ENCODE measurements at regions not wholly inside any gene's neighbourhood (a gene's known extent, or its start where the extent isn't known, plus 50 kb on each side); places are given as distances from the start of the nearest gene placed in this dataset.

- dilution Hi-C loops (cut with HindIII; ENCODE audit: low sequenced_read_pairs, unreplicated experiment) (no loop called here), intact Hi-C loops (cut with micrococcal nuclease) (no loop called here), in situ Hi-C loops (cut with MboI; ENCODE audit: low sequenced_read_pairs) (no loop called here)
- Histone ChIP-seq H3K56ac (ENCODE audit: extremely low read depth, insufficient read depth, low read length) (no peak overlapping the region), H3K27ac (ENCODE audit: insufficient read depth, low read length) (no peak overlapping the region), H3K36me3 (ENCODE audit: control insufficient read depth, insufficient read depth, low read length) (no peaks in the 10 kb centered on the region), H2BK15ac (ENCODE audit: low read depth, low read length) (no peak overlapping the region), H3K27me3 (ENCODE audit: control insufficient read depth, insufficient read depth, low read length) (no peaks in the 10 kb centered on the region), H3K23ac (ENCODE audit: low read depth, low read length) (no peak overlapping the region), H2BK120ac (ENCODE audit: low read depth, low read length) (peak overlapping the region; percentile 59), H3K4me3 (ENCODE audit: insufficient read depth, low read depth, low read length) (no peak overlapping the region), H3K9me1 (ENCODE audit: insufficient read depth, low read length) (no peaks in the 10 kb centered on the region), H3K18ac (ENCODE audit: low read depth, low read length) (no peak overlapping the region), H4K8ac (ENCODE audit: low read depth in 2 of 2, low read length in 2 of 2) (peak overlapping the region in 1 of 2 experiments; percentile 56; a peak in 1 of 4 replicates), H3K9me3 (ENCODE audit: control insufficient read depth, insufficient read depth, low read length) (peaks cover 2% of the 10 kb centered on the region; the same call in 1 of the 2 replicates), H4K5ac (ENCODE audit: low read depth, low read length) (no peak overlapping the region), H4K20me1 (ENCODE audit: insufficient read depth, low read length) (no peaks in the 10 kb centered on the region), H2BK20ac (ENCODE audit: low read depth, low read length) (peak overlapping the region; percentile 73; the same call in 1 of the 2 replicates), H3K4me2 (ENCODE audit: low read depth, low read length) (no peak overlapping the region), H4K91ac (ENCODE audit: insufficient read depth, low read depth, low read length) (no peak overlapping the region), H2AFZ (replicated peaks; ENCODE audit: low read length, poor library complexity) (peak overlapping the region; percentile 72), H3K14ac (replicated peaks; ENCODE audit: low read depth, low read length) (peak overlapping the region; percentile 66; the same call in 1 of the 2 replicates), H3K79me1 (ENCODE audit: low read depth in 1 of 2, low read length in 2 of 2) (no peaks in the 10 kb centered on the region), H2AK5ac (ENCODE audit: low read depth, low read length) (no peak overlapping the region), H2BK5ac (ENCODE audit: low read depth, low read length, poor library complexity, severe bottlenecking) (no peak overlapping the region), H3K9ac (ENCODE audit: low read depth, low read length) (no peak overlapping the region), H3K4ac (ENCODE audit: low read depth, low read length) (no peak overlapping the region), H3K4me1 (ENCODE audit: control insufficient read depth, insufficient read depth, low read length) (0 out of 2 replicates have a peak, but pooled peaks cover 2% of the 10 kb centered on the region), H2AK9ac (replicated peaks; ENCODE audit: low read depth, low read length, poor library complexity) (no peak overlapping the region)
- ATAC-seq (ENCODE audit: low read depth), result no peak
- no TSS peak for BruUV-seq (replicated peaks)
- ChIA-PET CTCF (no interaction called here), POLR2A (ENCODE audit: unreplicated experiment) (no interaction called here)
- DNase-seq, result peak; percentile 15
- TF ChIP-seq RFX5 (IDR thresholded peaks at IDR 0.05; ENCODE audit: low read depth, low read length), result no peak
- no CpG with 5 or more reads among the region's 1 CpG for WGBS, 2 experiments (ENCODE audit: extremely low coverage in 2 of 2, insufficient read length in 1 of 2)
Measured at GRCh38 chr18:55983433-55983832, 395.4 kb upstream of the TCF4 start.

Measured in IMR-90 (cell line).